Transverse colon (tissue), 4 donors: ENCODE measurements at regions not wholly inside any gene's neighbourhood (a gene's known extent, or its start where the extent isn't known, plus 50 kb on each side); places are given as distances from the start of the nearest gene placed in this dataset.

Experiments
- DNase-seq: peaks from one replicate; pipeline ENCODE4 v3.0.0-alpha.2; 2019
- H3K27ac ChIP-seq, 4 donors: fragments of 200-600 bp; sonication (generic); 2 replicates each; pipeline ENCODE4 v1.5.1; 2016 to 2018; ENCODE audit warnings: inconsistent platforms in 4 of 4
- H3K27me3 ChIP-seq: fragments of 200-600 bp; sonication (generic); 2 replicates; pipeline ENCODE4 v1.5.1; 2017; ENCODE audit warnings: inconsistent platforms
- H3K36me3 ChIP-seq, 4 donors: fragments of 200-600 bp; sonication (generic); 2 replicates each; pipeline ENCODE4 v1.5.1; 2017 to 2019; ENCODE audit warnings: inconsistent platforms in 4 of 4
- H3K4me1 ChIP-seq, 4 donors: fragments of 200-600 bp; sonication (generic); 2 replicates each; pipeline ENCODE4 v1.5.1; 2017 to 2020; ENCODE audit warnings: inconsistent platforms in 4 of 4
- H3K4me3 ChIP-seq, 4 donors: fragments of 200-600 bp; sonication (generic); 1 replicate in 1 of 4; 2 replicates in 3 of 4; pipeline versions ENCODE4 v1.5.1 to v1.6.1; 2017 to 2019; ENCODE audit warnings: inconsistent platforms in 4 of 4
- H3K9me3 ChIP-seq, 2 donors: fragments of 200-600 bp; sonication (generic); 2 replicates each; pipeline ENCODE4 v1.5.1; 2017 to 2019; ENCODE audit warnings: inconsistent platforms in 2 of 2
- CTCF ChIP-seq, 5 experiments: fragments of 200-600 bp in 3 of 5; fragments of 450-650 bp in 2 of 5; sonication (generic) in 3 of 5; IDR thresholded peaks; 1 replicate in 2 of 5; 2 replicates in 3 of 5; pipeline ENCODE4 v1.5.1; 2016 to 2017; ENCODE audit warnings: antibody characterized with exemption in 5 of 5, inconsistent platforms in 3 of 5, mild to moderate bottlenecking in 2 of 5, moderate library complexity in 1 of 5
- EP300 ChIP-seq: sonication (generic); formaldehyde crosslinking; IDR thresholded peaks from one replicate; pipeline ENCODE4 v1.6.1; 2017; ENCODE audit warnings: antibody characterized with exemption, low read depth
- POLR2A ChIP-seq: fragments of 450-650 bp; IDR thresholded peaks from one replicate; pipeline ENCODE4 v1.6.1; 2016; ENCODE audit warnings: antibody characterized with exemption, mild to moderate bottlenecking, moderate library complexity
- POLR2AphosphoS5 ChIP-seq, 3 donors: sonication (generic); formaldehyde crosslinking; IDR thresholded peaks; one replicate each; pipeline ENCODE4 v1.6.1; 2016; ENCODE audit warnings: antibody characterized with exemption in 3 of 3
- WGBS, 2 donors: methylation state at CpG; one replicate each; pipeline ENCODE4 v1.1.5; 2018; ENCODE audit warnings: low coverage in 1 of 2; 5-methylcytosine and 5-hydroxymethylcytosine counted together
- in situ Hi-C, 4 donors: fragments of 200-750 bp; cut with MboI; loops; one replicate each; pipeline versions ENCODE4 v1.15.0 to v1.15.1; 2017; ENCODE audit warnings: low sequenced_read_pairs in 3 of 4, low pct_ligation_motif_present in 1 of 4, low pct_unique_long_range_greater_than_20kb in 1 of 4
- intact Hi-C: fragments of 100-400 bp; cut with DNase I; formaldehyde crosslinking; loops from one replicate; pipeline ENCODE4 v1.15.1; 2023; ENCODE audit warnings: low total_unique reads

GRCh38 chr17:54814371-54814770 is 86.3 kb upstream of the TOM1L1 start:
- Histone ChIP-seq H3K27me3 (no peaks in the 10 kb centered on the region), H3K9me3 (no peaks in the 10 kb centered on the region), H3K4me1 (no peaks in the 10 kb centered on the region), H3K27ac (no peak overlapping the region), H3K36me3 (no peaks in the 10 kb centered on the region), H3K4me3 (no peak overlapping the region)
- in situ Hi-C loops (no loop called here), intact Hi-C loops (no loop called here)
- TF ChIP-seq POLR2A = no peak
- no peak for TF ChIP-seq EP300
- no peak for TF ChIP-seq CTCF (IDR thresholded peaks at IDR 0.05)
- TF ChIP-seq POLR2AphosphoS5 (IDR thresholded peaks at IDR 0.05) = no peak
- 52 to 53% methylated on average over 2 to 3 of the region's 3 CpGs for WGBS, 2 donors
- DNase-seq = no peak

DNA sequence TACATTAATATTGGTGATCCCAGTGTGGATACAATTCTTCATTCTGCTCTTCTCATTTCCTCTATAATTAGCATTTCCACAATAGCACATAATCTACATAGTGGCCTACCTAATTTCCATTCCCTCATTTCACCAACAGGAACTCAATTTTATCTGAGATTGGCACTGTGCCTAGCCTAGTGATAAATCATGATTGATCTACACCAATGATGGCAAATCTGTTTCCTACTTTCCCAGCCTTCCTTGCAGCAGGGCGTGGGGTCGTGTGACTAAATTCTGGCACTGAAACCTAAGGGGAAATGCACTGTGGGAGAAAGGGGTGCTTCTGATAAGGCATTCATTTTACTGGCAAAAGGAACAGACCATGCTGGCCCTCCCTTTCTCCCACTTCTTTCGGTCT is 66.6 kb upstream of the TOM1L1 start:
- 29 to 53% methylated on average over 3 of the region's 3 CpGs for WGBS, 2 donors
- Histone ChIP-seq H3K36me3 (no peaks in the 10 kb centered on the region), H3K4me3 (no peak overlapping the region), H3K9me3 (no peaks in the 10 kb centered on the region), H3K27ac (no peak overlapping the region), H3K27me3 (no peaks in the 10 kb centered on the region), H3K4me1 (no peaks in the 10 kb centered on the region)
- intact Hi-C loops = no loop called here
- in situ Hi-C loops = loop anchor here in 1 of 4 donors (25.0 kb wide), 1 partner anchor 97 kb away; no protein-coding TSS in a partner anchor
- TF ChIP-seq POLR2A (no peak), CTCF (IDR thresholded peaks at IDR 0.05) (no peak), EP300 (no peak), POLR2AphosphoS5 (IDR thresholded peaks at IDR 0.05) (no peak)
- DNase-seq = no peak

GRCh38 chr17:54835015-54835414 is 65.6 kb upstream of the TOM1L1 start:
- 47 to 51% methylated on average over 2 of the region's 2 CpGs for WGBS, 2 donors

DNA sequence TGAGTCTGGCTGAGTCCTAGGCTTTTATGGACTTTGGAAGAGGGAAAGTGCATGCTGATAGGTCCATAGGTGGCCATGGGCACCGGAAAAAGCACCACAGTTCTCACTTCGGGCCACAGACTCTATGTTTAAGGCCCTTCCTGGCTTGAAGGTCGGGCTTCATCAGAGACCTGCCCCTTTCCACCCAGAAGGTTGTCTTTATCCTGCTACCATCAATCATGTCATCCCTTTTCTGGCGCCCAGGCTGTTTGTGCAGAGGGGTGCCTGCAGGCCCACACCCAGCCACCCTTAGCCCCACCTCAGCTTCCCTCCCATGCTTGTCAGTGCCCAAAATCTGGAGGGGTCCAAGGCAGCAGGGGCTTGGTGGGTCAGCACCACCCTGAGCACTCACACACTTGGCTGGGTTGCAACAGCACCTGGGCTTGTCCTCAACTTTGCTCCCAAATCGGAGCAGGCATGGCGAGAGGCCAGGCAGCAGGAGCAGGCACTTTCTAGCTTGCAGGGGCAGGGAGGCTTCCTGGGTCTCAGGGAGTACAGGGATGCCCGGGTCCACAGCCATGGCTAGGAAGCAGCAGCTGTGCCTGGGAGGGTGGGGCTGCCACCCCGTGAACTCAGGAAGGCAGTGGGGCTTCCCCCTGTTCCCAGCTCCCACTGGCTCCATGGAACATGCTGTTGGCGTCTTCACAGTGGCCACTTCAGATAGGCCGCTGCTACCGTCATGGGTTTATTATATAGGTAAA is 63.8 kb upstream of the TOM1L1 start:
- in situ Hi-C loops (loop anchor here in 1 of 4 donors (25.0 kb wide), 1 partner anchor 100 kb away; no protein-coding TSS in a partner anchor), intact Hi-C loops (no loop called here)
- no peak overlapping the region for H3K27ac ChIP-seq
- TF ChIP-seq CTCF (IDR thresholded peaks at IDR 0.05) = no peak
- TF ChIP-seq POLR2A = no peak
- TF ChIP-seq POLR2AphosphoS5 (IDR thresholded peaks at IDR 0.05) = no peak
- TF ChIP-seq EP300 = no peak
- H3K27me3 ChIP-seq = no peaks in the 10 kb centered on the region
- WGBS, 2 donors = 79% methylated on average over 11 of the region's 11 CpGs; no CpG with 5 or more reads in 1 of the 2 donors
- H3K4me1 ChIP-seq = no peaks in the 10 kb centered on the region
- no peak overlapping the region for H3K4me3 ChIP-seq
- no peaks in the 10 kb centered on the region for H3K36me3 ChIP-seq
- H3K9me3 ChIP-seq = no peaks in the 10 kb centered on the region
- no peak for DNase-seq

More at GRCh38 chr17:54835015-54835414, 65.6 kb upstream of the TOM1L1 start:
- H3K27me3 ChIP-seq = no peaks in the 10 kb centered on the region
- H3K4me3 ChIP-seq = no peak overlapping the region
- H3K27ac ChIP-seq = no peak overlapping the region
- no peaks in the 10 kb centered on the region for H3K9me3 ChIP-seq
- no peak for DNase-seq
- in situ Hi-C loops = loop anchor here in 1 of 4 donors (25.0 kb wide), 1 partner anchor 98 kb away; no protein-coding TSS in a partner anchor
- no peaks in the 10 kb centered on the region for H3K36me3 ChIP-seq
- TF ChIP-seq POLR2A (no peak), CTCF (IDR thresholded peaks at IDR 0.05) (no peak), EP300 (no peak), POLR2AphosphoS5 (IDR thresholded peaks at IDR 0.05) (no peak)
- no peaks in the 10 kb centered on the region for H3K4me1 ChIP-seq
- intact Hi-C loops = no loop called here
